Stimulated activated naive B cell treated with anti-CD40 and anti-IgM and Interleukin-4, amounts not matched to agents 10 μg/mL and 1 μg/mL and 100 μg/mL, for 72 hours (primary cell): ENCODE measurements at regions not wholly inside any gene's neighbourhood (a gene's known extent, or its start where the extent isn't known, plus 50 kb on each side); places are given as distances from the start of the nearest gene placed in this dataset.
"Not testable (repeated sequence)": the region's sequence is repeated elsewhere in the genome, so short reads cannot be mapped to it uniquely, and the experiment has no call there.

Source experiments
- ATAC-seq, 2 donors: fragments of 150-1000 bp; cut with Tn5 transposase; replicated peaks; 2 replicates each; pipeline ENCODE4 v1.10.0; 2021; ENCODE audit warnings: moderate library complexity in 1 of 2
- DNase-seq: peaks from one replicate; pipeline ENCODE4 v3.0.0; 2021
- H3K27ac Mint-ChIP-seq: one replicate; pipeline ENCODE4 v1.8.0; 2022; ENCODE audit warnings: mild to moderate bottlenecking, mixed read lengths
- H3K27me3 Mint-ChIP-seq, 2 donors: one replicate each; pipeline ENCODE4 v1.8.0; 2022; ENCODE audit warnings: mixed read lengths in 2 of 2
- H3K36me3 Mint-ChIP-seq, 2 donors: one replicate each; pipeline ENCODE4 v1.8.0; 2022; ENCODE audit warnings: mixed read lengths in 2 of 2, mild to moderate bottlenecking in 1 of 2
- H3K4me1 Mint-ChIP-seq, 2 donors: one replicate each; pipeline ENCODE4 v1.8.0; 2022; ENCODE audit warnings: mixed read lengths in 2 of 2, mild to moderate bottlenecking in 1 of 2
- H3K4me3 Mint-ChIP-seq, 2 donors: one replicate each; pipeline ENCODE4 v1.8.0; 2022; ENCODE audit warnings: mild to moderate bottlenecking in 2 of 2, mixed read lengths in 2 of 2, moderate library complexity in 1 of 2
- H3K9me3 Mint-ChIP-seq, 2 donors: one replicate each; pipeline ENCODE4 v1.8.0; 2022; ENCODE audit warnings: mixed read lengths in 2 of 2, mild to moderate bottlenecking in 1 of 2

- Mint-ChIP-seq H3K9me3 (peaks cover 5 to 8% of the 10 kb centered on the region in 2 donors), H3K4me1 (peaks cover 7 to 12% of the 10 kb centered on the region in 2 donors), H3K4me3 (no peak overlapping the region), H3K27ac (no peak overlapping the region), H3K36me3 (no peaks in the 10 kb centered on the region), H3K27me3 (peaks cover 15 to 21% of the 10 kb centered on the region in 2 donors)
- peak; percentile 38 to 50 for ATAC-seq
- no peak for DNase-seq
Observed at GRCh38 chr14:22122227-22122818, 448.7 kb upstream of the OR4E1 start.

- H3K36me3 Mint-ChIP-seq, result no peaks in the 10 kb centered on the region
- H3K9me3 Mint-ChIP-seq, result peaks cover 5 to 8% of the 10 kb centered on the region in 2 donors
- H3K27me3 Mint-ChIP-seq, result peaks cover 12 to 32% of the 10 kb centered on the region in 2 donors
- ATAC-seq (no peak), DNase-seq (no peak)
- no peak overlapping the region for H3K4me3 Mint-ChIP-seq
- H3K27ac Mint-ChIP-seq, result no peak overlapping the region
- peaks cover 7 to 12% of the 10 kb centered on the region in 2 donors for H3K4me1 Mint-ChIP-seq
Observed at GRCh38 chr14:22118899-22119477, 445.4 kb upstream of the OR4E1 start.

- peaks cover 10 to 53% of the 10 kb centered on the region in 2 donors for H3K27me3 Mint-ChIP-seq
- H3K4me1 Mint-ChIP-seq, result no peaks in the 10 kb centered on the region
- no peak for ATAC-seq
- H3K4me3 Mint-ChIP-seq, result no peak overlapping the region
- peaks cover 4 to 5% of the 10 kb centered on the region in 2 donors for H3K9me3 Mint-ChIP-seq
- H3K36me3 Mint-ChIP-seq, result no peaks in the 10 kb centered on the region
- H3K27ac Mint-ChIP-seq, result no peak overlapping the region
- no peak for DNase-seq
Observed at GRCh38 chr14:22113401-22113800, 439.8 kb upstream of the OR4E1 start.

- Mint-ChIP-seq H3K27ac (no peak overlapping the region), H3K4me1 (no peaks in the 10 kb centered on the region), H3K4me3 (no peak overlapping the region), H3K9me3 (no peaks in the 10 kb centered on the region), H3K27me3 (peaks cover 10 to 51% of the 10 kb centered on the region in 2 donors), H3K36me3 (no peaks in the 10 kb centered on the region)
- no peak for ATAC-seq
- DNase-seq, result no peak
Observed at GRCh38 chr14:22112004-22112403, 438.4 kb upstream of the OR4E1 start.

GRCh38 chr14:22107753-22108152 lies 434.1 kb upstream of the OR4E1 start:
- DNase-seq (no peak), ATAC-seq (no peak)
- H3K4me3 Mint-ChIP-seq, result no peak overlapping the region
- H3K9me3 Mint-ChIP-seq, result no peaks in the 10 kb centered on the region
- no peak overlapping the region for H3K27ac Mint-ChIP-seq
- H3K4me1 Mint-ChIP-seq, result no peaks in the 10 kb centered on the region
- peaks cover 33 to 54% of the 10 kb centered on the region in 2 donors for H3K27me3 Mint-ChIP-seq
- no peaks in the 10 kb centered on the region for H3K36me3 Mint-ChIP-seq

- no peaks in the 10 kb centered on the region for H3K4me1 Mint-ChIP-seq
- no peak for ATAC-seq
- no peak overlapping the region for H3K4me3 Mint-ChIP-seq
- H3K36me3 Mint-ChIP-seq, result no peaks in the 10 kb centered on the region
- H3K27me3 Mint-ChIP-seq, result peaks cover 28 to 50% of the 10 kb centered on the region in 2 donors
- DNase-seq, result no peak
- H3K27ac Mint-ChIP-seq, result no peak overlapping the region
- no peaks in the 10 kb centered on the region for H3K9me3 Mint-ChIP-seq
Observed at GRCh38 chr14:22106700-22107697, 433.4 kb upstream of the OR4E1 start.

- Mint-ChIP-seq H3K36me3 (no peaks in the 10 kb centered on the region), H3K9me3 (no peaks in the 10 kb centered on the region), H3K27me3 (peaks cover 28 to 47% of the 10 kb centered on the region in 2 donors), H3K4me3 (no peak overlapping the region), H3K27ac (no peak overlapping the region), H3K4me1 (no peaks in the 10 kb centered on the region)
- DNase-seq (no peak), ATAC-seq (no peak)
Observed at GRCh38 chr14:22105624-22106006, 432.0 kb upstream of the OR4E1 start.

GRCh38 chr14:22105006-22105623 lies 431.5 kb upstream of the OR4E1 start:
- no peaks in the 10 kb centered on the region for H3K9me3 Mint-ChIP-seq

DNA sequence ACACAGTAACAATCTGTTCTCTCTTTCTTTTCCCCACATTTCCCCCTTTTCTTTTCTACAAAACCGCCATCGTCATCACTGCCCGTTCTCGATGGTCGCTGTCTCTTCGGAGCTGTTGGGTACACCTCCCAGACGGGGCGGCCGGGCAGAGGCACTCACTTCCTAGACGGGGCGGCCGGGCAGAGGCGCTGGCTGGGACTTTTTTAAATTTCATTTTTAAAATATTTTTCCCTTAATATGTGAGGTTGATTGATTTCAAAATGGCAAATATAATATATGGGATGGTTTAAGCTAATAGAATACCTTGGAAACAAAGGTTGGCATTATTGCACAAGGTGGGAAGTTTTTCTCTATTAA lies 427.1 kb upstream of the OR4E1 start:
- Mint-ChIP-seq H3K4me1 (peaks cover 0 to 11% of the 10 kb centered on the region in 2 donors), H3K27me3 (peaks cover 52 to 67% of the 10 kb centered on the region in 2 donors)
- not testable (repeated sequence) for H3K9me3 Mint-ChIP-seq, H3K36me3 Mint-ChIP-seq, H3K4me3 Mint-ChIP-seq, DNase-seq, ATAC-seq, H3K27ac Mint-ChIP-seq

More at GRCh38 chr14:22105006-22105623, 431.5 kb upstream of the OR4E1 start:
- Mint-ChIP-seq H3K4me1 (no peaks in the 10 kb centered on the region), H3K27ac (no peak overlapping the region), H3K4me3 (no peak overlapping the region), H3K27me3 (peaks cover 28 to 52% of the 10 kb centered on the region in 2 donors), H3K36me3 (no peaks in the 10 kb centered on the region)
- DNase-seq, result no peak
- no peak for ATAC-seq

GRCh38 chr14:22099942-22100763 lies 426.5 kb upstream of the OR4E1 start:
- DNase-seq (peak; percentile 26), ATAC-seq (peak; percentile 94 to 97)
- no peak overlapping the region for H3K27ac Mint-ChIP-seq
- peaks cover 47 to 62% of the 10 kb centered on the region in 2 donors for H3K27me3 Mint-ChIP-seq
- H3K4me3 Mint-ChIP-seq, result no peak overlapping the region
- H3K36me3 Mint-ChIP-seq, result no peaks in the 10 kb centered on the region
- H3K9me3 Mint-ChIP-seq, result no peaks in the 10 kb centered on the region
- peaks cover 0 to 11% of the 10 kb centered on the region in 2 donors for H3K4me1 Mint-ChIP-seq

DNA sequence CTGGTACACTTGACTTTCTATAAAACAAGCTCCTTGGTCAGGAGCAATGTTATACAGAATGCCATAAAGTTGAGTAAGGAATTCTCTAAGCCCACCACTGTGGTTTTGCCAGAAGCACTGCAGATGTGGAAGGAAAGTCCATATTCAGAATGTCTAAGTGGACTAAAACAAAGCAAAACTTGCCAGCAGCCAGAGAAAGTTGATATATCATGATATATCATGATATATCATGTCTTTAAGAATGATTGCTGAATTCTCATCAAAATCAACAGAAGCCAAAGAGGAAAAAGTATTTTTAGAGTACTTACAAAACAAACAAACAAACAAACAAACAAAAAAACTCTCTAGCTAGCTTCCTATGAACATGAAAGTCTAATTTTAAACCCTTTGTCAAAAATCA lies 424.8 kb upstream of the OR4E1 start:
- no peaks in the 10 kb centered on the region for H3K36me3 Mint-ChIP-seq
- peaks cover 39 to 66% of the 10 kb centered on the region in 2 donors for H3K27me3 Mint-ChIP-seq
- ATAC-seq (no peak), DNase-seq (no peak)
- H3K4me1 Mint-ChIP-seq, result peaks cover 0 to 11% of the 10 kb centered on the region in 2 donors
- no peak overlapping the region for H3K27ac Mint-ChIP-seq
- H3K4me3 Mint-ChIP-seq, result no peak overlapping the region
- no peaks in the 10 kb centered on the region for H3K9me3 Mint-ChIP-seq

- no peak overlapping the region for H3K27ac Mint-ChIP-seq
- H3K36me3 Mint-ChIP-seq, result no peaks in the 10 kb centered on the region
- no peak for ATAC-seq
- peaks cover 37 to 59% of the 10 kb centered on the region in 2 donors for H3K27me3 Mint-ChIP-seq
- H3K4me3 Mint-ChIP-seq, result no peak overlapping the region
- H3K9me3 Mint-ChIP-seq, result no peaks in the 10 kb centered on the region
- DNase-seq, result no peak
- H3K4me1 Mint-ChIP-seq, result peaks cover 0 to 16% of the 10 kb centered on the region in 2 donors
Observed at GRCh38 chr14:22097586-22098292, 424.1 kb upstream of the OR4E1 start.

- no peak overlapping the region for H3K4me3 Mint-ChIP-seq
- no peaks in the 10 kb centered on the region for H3K9me3 Mint-ChIP-seq
- peaks cover 0 to 16% of the 10 kb centered on the region in 2 donors for H3K4me1 Mint-ChIP-seq
- H3K36me3 Mint-ChIP-seq, result no peaks in the 10 kb centered on the region
- no peak for DNase-seq
- peaks cover 36 to 55% of the 10 kb centered on the region in 2 donors for H3K27me3 Mint-ChIP-seq
- no peak for ATAC-seq
- no peak overlapping the region for H3K27ac Mint-ChIP-seq
Observed at GRCh38 chr14:22097072-22097471, 423.5 kb upstream of the OR4E1 start.
